Activated CD4-positive, alpha-beta memory T cell treated with anti-CD3 and anti-CD28 coated beads for 36 hours (primary cell): ENCODE measurements at regions not wholly inside any gene's neighbourhood (a gene's known extent, or its start where the extent isn't known, plus 50 kb on each side); places are given as distances from the start of the nearest gene placed in this dataset.

Experiments
- CTCF ChIA-PET: fragments of 350-600 bp; sonication (Branson Sonifier 250); formaldehyde crosslinking; loops from one replicate; lab custom pipeline; 2021; ENCODE audit warnings: antibody characterized with exemption, inconsistent platforms; lab: Charles Lee
- POLR2A ChIA-PET: fragments of 350-600 bp; sonication (Branson Sonifier 250); formaldehyde crosslinking; loops from one replicate; lab custom pipeline; 2021; ENCODE audit warnings: antibody characterized with exemption; lab: Charles Lee
- DNase-seq: peaks from one replicate; pipeline ENCODE4 v3.0.0-alpha.2; 2020
- H3K27ac Mint-ChIP-seq: one replicate; pipeline ENCODE4 v1.8.0; 2021; ENCODE audit warnings: mixed read lengths
- H3K27me3 Mint-ChIP-seq: one replicate; pipeline ENCODE4 v1.8.0; 2021; ENCODE audit warnings: mixed read lengths
- H3K36me3 Mint-ChIP-seq: one replicate; pipeline ENCODE4 v1.8.0; 2021; ENCODE audit warnings: mixed read lengths
- H3K4me1 Mint-ChIP-seq: one replicate; pipeline ENCODE4 v1.8.0; 2021; ENCODE audit warnings: low read depth, mixed read lengths
- H3K4me3 Mint-ChIP-seq: one replicate; pipeline ENCODE4 v1.8.0; 2021; ENCODE audit warnings: mild to moderate bottlenecking, mixed read lengths
- H3K9me3 Mint-ChIP-seq: one replicate; pipeline ENCODE4 v1.8.0; 2021; ENCODE audit warnings: mixed read lengths
- intact Hi-C: fragments of 100-400 bp; cut with micrococcal nuclease; formaldehyde crosslinking; loops from one replicate; pipeline ENCODE4 v1.15.1; 2023

- Mint-ChIP-seq H3K36me3 (no peaks in the 10 kb centered on the region), H3K27me3 (no peaks in the 10 kb centered on the region), H3K4me1 (no peaks in the 10 kb centered on the region), H3K9me3 (no peaks in the 10 kb centered on the region), H3K4me3 (no peak overlapping the region), H3K27ac (no peak overlapping the region)
- ChIA-PET POLR2A (no interaction called here), CTCF (no interaction called here)
- intact Hi-C loops, result no loop called here
- DNase-seq, result no peak
Measured at GRCh38 chr9:118418887-118419565, 714.8 kb downstream of the TLR4 start.

- intact Hi-C loops, result no loop called here
- Mint-ChIP-seq H3K27me3 (no peaks in the 10 kb centered on the region), H3K4me1 (no peaks in the 10 kb centered on the region), H3K4me3 (no peak overlapping the region), H3K27ac (no peak overlapping the region), H3K9me3 (no peaks in the 10 kb centered on the region), H3K36me3 (no peaks in the 10 kb centered on the region)
- no peak for DNase-seq
- CTCF ChIA-PET, result no interaction called here
- POLR2A ChIA-PET, result no interaction called here
Measured at GRCh38 chr9:118419676-118420075, 715.5 kb downstream of the TLR4 start.

GRCh38 chr9:118422508-118422907, 718.3 kb downstream of the TLR4 start:
- intact Hi-C loops, result no loop called here
- CTCF ChIA-PET, result no interaction called here

GRCh38 chr9:118423021-118423420, 718.8 kb downstream of the TLR4 start:
- H3K9me3 Mint-ChIP-seq, result no peaks in the 10 kb centered on the region

More at GRCh38 chr9:118422508-118422907, 718.3 kb downstream of the TLR4 start:
- POLR2A ChIA-PET, result no interaction called here
- Mint-ChIP-seq H3K27me3 (no peaks in the 10 kb centered on the region), H3K4me3 (no peak overlapping the region), H3K27ac (no peak overlapping the region), H3K9me3 (no peaks in the 10 kb centered on the region), H3K36me3 (no peaks in the 10 kb centered on the region), H3K4me1 (no peaks in the 10 kb centered on the region)
- DNase-seq, result no peak

GRCh38 chr9:118423721-118424120, 719.5 kb downstream of the TLR4 start:
- CTCF ChIA-PET, result no interaction called here

More at GRCh38 chr9:118423021-118423420, 718.8 kb downstream of the TLR4 start:
- Mint-ChIP-seq H3K4me1 (no peaks in the 10 kb centered on the region), H3K27me3 (no peaks in the 10 kb centered on the region), H3K36me3 (no peaks in the 10 kb centered on the region), H3K4me3 (no peak overlapping the region), H3K27ac (no peak overlapping the region)
- ChIA-PET POLR2A (no interaction called here), CTCF (no interaction called here)
- DNase-seq, result no peak
- intact Hi-C loops, result no loop called here

GRCh38 chr9:118426772-118427171, 722.6 kb downstream of the TLR4 start:
- intact Hi-C loops, result no loop called here
- Mint-ChIP-seq H3K36me3 (no peaks in the 10 kb centered on the region), H3K4me3 (no peak overlapping the region), H3K4me1 (no peaks in the 10 kb centered on the region), H3K27ac (no peak overlapping the region), H3K9me3 (no peaks in the 10 kb centered on the region), H3K27me3 (no peaks in the 10 kb centered on the region)
- ChIA-PET CTCF (interaction anchor here (0.7 kb wide), 1 partner anchor 709 kb away, joined by 3 read pairs; no protein-coding TSS in a partner anchor), POLR2A (no interaction called here)
- no peak for DNase-seq

More at GRCh38 chr9:118423721-118424120, 719.5 kb downstream of the TLR4 start:
- DNase-seq, result no peak
- H3K4me3 Mint-ChIP-seq, result no peak overlapping the region
- no peaks in the 10 kb centered on the region for H3K4me1 Mint-ChIP-seq
- H3K9me3 Mint-ChIP-seq, result no peaks in the 10 kb centered on the region
- no peaks in the 10 kb centered on the region for H3K27me3 Mint-ChIP-seq
- POLR2A ChIA-PET, result no interaction called here
- H3K36me3 Mint-ChIP-seq, result no peaks in the 10 kb centered on the region
- H3K27ac Mint-ChIP-seq, result no peak overlapping the region
- intact Hi-C loops, result no loop called here

- POLR2A ChIA-PET, result no interaction called here
Measured at GRCh38 chr9:118438810-118439209, 734.6 kb downstream of the TLR4 start.

GRCh38 chr9:118439441-118439840, 735.2 kb downstream of the TLR4 start:
- intact Hi-C loops, result no loop called here
- no peak for DNase-seq
- Mint-ChIP-seq H3K4me3 (no peak overlapping the region), H3K36me3 (no peaks in the 10 kb centered on the region), H3K27ac (no peak overlapping the region), H3K4me1 (no peaks in the 10 kb centered on the region), H3K9me3 (no peaks in the 10 kb centered on the region), H3K27me3 (no peaks in the 10 kb centered on the region)
- ChIA-PET CTCF (no interaction called here), POLR2A (no interaction called here)

More at GRCh38 chr9:118438810-118439209, 734.6 kb downstream of the TLR4 start:
- intact Hi-C loops, result no loop called here
- Mint-ChIP-seq H3K4me1 (no peaks in the 10 kb centered on the region), H3K27ac (no peak overlapping the region), H3K27me3 (no peaks in the 10 kb centered on the region), H3K36me3 (no peaks in the 10 kb centered on the region), H3K4me3 (no peak overlapping the region), H3K9me3 (no peaks in the 10 kb centered on the region)
- no peak for DNase-seq
- CTCF ChIA-PET, result no interaction called here

- intact Hi-C loops, result no loop called here
- no peaks in the 10 kb centered on the region for H3K27me3 Mint-ChIP-seq
- no peak for DNase-seq
- H3K4me3 Mint-ChIP-seq, result no peak overlapping the region
- H3K9me3 Mint-ChIP-seq, result no peaks in the 10 kb centered on the region
- no peak overlapping the region for H3K27ac Mint-ChIP-seq
- H3K36me3 Mint-ChIP-seq, result no peaks in the 10 kb centered on the region
- POLR2A ChIA-PET, result no interaction called here
- no peaks in the 10 kb centered on the region for H3K4me1 Mint-ChIP-seq
- CTCF ChIA-PET, result no interaction called here
Measured at GRCh38 chr9:118444403-118444802, 740.2 kb downstream of the TLR4 start.

- DNase-seq, result no peak
- Mint-ChIP-seq H3K27me3 (no peaks in the 10 kb centered on the region), H3K9me3 (no peaks in the 10 kb centered on the region), H3K4me1 (no peaks in the 10 kb centered on the region), H3K4me3 (no peak overlapping the region), H3K36me3 (no peaks in the 10 kb centered on the region), H3K27ac (no peak overlapping the region)
- CTCF ChIA-PET, result no interaction called here
- intact Hi-C loops, result no loop called here
- POLR2A ChIA-PET, result no interaction called here
Measured at GRCh38 chr9:118446943-118447639, 742.9 kb downstream of the TLR4 start.

- Mint-ChIP-seq H3K27me3 (no peaks in the 10 kb centered on the region), H3K4me1 (no peaks in the 10 kb centered on the region), H3K36me3 (no peaks in the 10 kb centered on the region), H3K27ac (no peak overlapping the region), H3K4me3 (no peak overlapping the region), H3K9me3 (peaks cover 8% of the 10 kb centered on the region)
- ChIA-PET CTCF (no interaction called here), POLR2A (no interaction called here)
- intact Hi-C loops, result no loop called here
- DNase-seq, result no peak
Measured at GRCh38 chr9:118449554-118449953, 745.4 kb downstream of the TLR4 start.

- CTCF ChIA-PET, result no interaction called here
- Mint-ChIP-seq H3K4me1 (no peaks in the 10 kb centered on the region), H3K27me3 (no peaks in the 10 kb centered on the region), H3K27ac (no peak overlapping the region), H3K9me3 (peaks cover 10% of the 10 kb centered on the region), H3K4me3 (no peak overlapping the region), H3K36me3 (no peaks in the 10 kb centered on the region)
- intact Hi-C loops, result no loop called here
- DNase-seq, result no peak
- POLR2A ChIA-PET, result no interaction called here
Measured at GRCh38 chr9:118455259-118455658, 751.1 kb downstream of the TLR4 start.

- POLR2A ChIA-PET, result no interaction called here
- DNase-seq, result no peak
- no peak overlapping the region for H3K27ac Mint-ChIP-seq
- CTCF ChIA-PET, result no interaction called here
- intact Hi-C loops, result no loop called here
- no peaks in the 10 kb centered on the region for H3K36me3 Mint-ChIP-seq
- no peaks in the 10 kb centered on the region for H3K27me3 Mint-ChIP-seq
- no peaks in the 10 kb centered on the region for H3K4me1 Mint-ChIP-seq
- H3K4me3 Mint-ChIP-seq, result no peak overlapping the region
- peaks cover 10% of the 10 kb centered on the region for H3K9me3 Mint-ChIP-seq
Measured at GRCh38 chr9:118455788-118456187, 751.6 kb downstream of the TLR4 start.
